GM12891 (cell line): ENCODE measurements at regions not wholly inside any gene's neighbourhood (a gene's known extent, or its start where the extent isn't known, plus 50 kb on each side); places are given as distances from the start of the nearest gene placed in this dataset.

Experiments
- POLR2A ChIP-seq: IDR thresholded peaks from 2 replicates; pipeline ENCODE4 v1.6.1; 2011; ENCODE audit warnings: low read depth, low read length, control low read depth
- POLR2AphosphoS5 ChIP-seq: IDR thresholded peaks from 2 replicates; pipeline ENCODE4 v1.6.1; 2011; ENCODE audit warnings: low read depth, low read length, control low read depth
- POU2F2 ChIP-seq: IDR thresholded peaks from 2 replicates; pipeline ENCODE4 v1.6.1; 2011; ENCODE audit warnings: low read depth, mild to moderate bottlenecking, control low read depth, low read length, moderate library complexity
- SPI1 ChIP-seq: IDR thresholded peaks from 2 replicates; pipeline ENCODE4 v1.6.1; 2011; ENCODE audit warnings: low read depth, low read length, control low read depth
- TAF1 ChIP-seq: IDR thresholded peaks from 2 replicates; pipeline ENCODE4 v1.6.1; 2011; ENCODE audit warnings: low read depth, low read length, control low read depth

- TF ChIP-seq POLR2A, result no peak
- TF ChIP-seq POLR2AphosphoS5, result no peak
- TF ChIP-seq TAF1, result no peak
- no peak for TF ChIP-seq POU2F2
- no peak for TF ChIP-seq SPI1
These were observed 209.6 kb downstream of the CYP26B1 start for GRCh38 chr2:71938108-71938507.
